Smooth muscle cell (in vitro differentiated cells): ENCODE measurements at regions not wholly inside any gene's neighbourhood (a gene's known extent, or its start where the extent isn't known, plus 50 kb on each side); places are given as distances from the start of the nearest gene placed in this dataset.

ENCODE experiments used
- DNase-seq: peaks from one replicate; lab custom pipeline; 2025; ENCODE audit not compliant: unreplicated experiment; lab: John Stamatoyannopoulos, UW
- H2AFZ ChIP-seq: fragments of 200-600 bp; sonication (generic); 2 replicates; pipeline ENCODE4 v1.6.0; 2016; ENCODE audit warnings: antibody characterized with exemption, low read depth, mild to moderate bottlenecking
- H3F3A ChIP-seq: fragments of 200-600 bp; sonication (generic); 2 replicates; pipeline ENCODE4 v1.6.0; 2017; ENCODE audit warnings: antibody characterized with exemption, low read depth
- H3K27ac ChIP-seq: fragments of 200-600 bp; sonication (generic); 2 replicates; pipeline ENCODE4 v1.5.1; 2016; ENCODE audit warnings: low read depth, mild to moderate bottlenecking
- H3K27me3 ChIP-seq: fragments of 200-600 bp; sonication (generic); 2 replicates; pipeline ENCODE4 v1.6.1; 2016; ENCODE audit warnings: low read depth, mild to moderate bottlenecking
- H3K36me3 ChIP-seq: fragments of 200-600 bp; sonication (generic); 2 replicates; pipeline ENCODE4 v1.5.1; 2016; ENCODE audit warnings: low read depth
- H3K4me1 ChIP-seq: fragments of 200-600 bp; sonication (generic); 2 replicates; pipeline ENCODE4 v1.5.1; 2016; ENCODE audit warnings: low read depth
- H3K4me2 ChIP-seq: fragments of 200-600 bp; sonication (generic); 2 replicates; pipeline ENCODE4 v1.6.0; 2016; ENCODE audit warnings: mild to moderate bottlenecking
- H3K4me3 ChIP-seq: fragments of 200-600 bp; sonication (generic); 2 replicates; pipeline ENCODE4 v1.5.1; 2016; ENCODE audit warnings: mild to moderate bottlenecking
- H3K79me2 ChIP-seq: fragments of 200-600 bp; sonication (generic); 2 replicates; pipeline ENCODE4 v1.6.0; 2016; ENCODE audit warnings: low read depth, mild to moderate bottlenecking
- H3K9ac ChIP-seq: fragments of 200-600 bp; sonication (generic); 2 replicates; pipeline ENCODE4 v1.6.0; 2016; ENCODE audit warnings: low read depth
- H3K9me3 ChIP-seq: fragments of 200-600 bp; sonication (generic); replicated peaks from 2 replicates; pipeline ENCODE4 v1.5.1; 2016; ENCODE audit warnings: low read depth
- H4K20me1 ChIP-seq: fragments of 200-600 bp; sonication (generic); 2 replicates; pipeline ENCODE4 v1.6.0; 2016; ENCODE audit warnings: low read depth
- CTCF ChIP-seq: fragments of 200-600 bp; sonication (generic); IDR thresholded peaks from 2 replicates; pipeline ENCODE4 v1.5.1; 2017; ENCODE audit warnings: borderline replicate concordance, mild to moderate bottlenecking, antibody characterized with exemption; ENCODE audit not compliant: insufficient read depth, poor library complexity, severe bottlenecking
- WGBS: methylation state at CpG from one replicate; pipeline ENCODE4 v1.1.7; 2016; ENCODE audit warnings: low lambda C conversion rate; 5-methylcytosine and 5-hydroxymethylcytosine counted together

GRCh38 chr3:46091741-46092701, 64.7 kb upstream of the XCR1 start:
- WGBS, result 76% methylated on average over 4 of the region's 4 CpGs
- Histone ChIP-seq H3K9ac (no peak overlapping the region), H3K27me3 (no peaks in the 10 kb centered on the region), H3F3A (no peaks in the 10 kb centered on the region), H3K27ac (no peak overlapping the region), H3K4me1 (no peaks in the 10 kb centered on the region), H3K4me2 (no peak overlapping the region), H3K79me2 (no peaks in the 10 kb centered on the region), H3K36me3 (no peaks in the 10 kb centered on the region), H4K20me1 (no peaks in the 10 kb centered on the region), H2AFZ (no peak overlapping the region), H3K9me3 (no peaks in the 10 kb centered on the region), H3K4me3 (no peak overlapping the region)
- no peak for TF ChIP-seq CTCF
- DNase-seq, result no peak

- DNase-seq, result no peak
- 85% methylated on average over 3 of the region's 3 CpGs for WGBS
- H3K4me3 ChIP-seq, result no peak overlapping the region
- H3K4me1 ChIP-seq, result no peaks in the 10 kb centered on the region
- no peak for TF ChIP-seq CTCF
- no peaks in the 10 kb centered on the region for H3K79me2 ChIP-seq
- no peak overlapping the region for H3K9ac ChIP-seq
- H3K27me3 ChIP-seq, result no peaks in the 10 kb centered on the region
- no peak overlapping the region for H3K4me2 ChIP-seq
- H3K9me3 ChIP-seq, result no peaks in the 10 kb centered on the region
- no peaks in the 10 kb centered on the region for H3K36me3 ChIP-seq
- no peaks in the 10 kb centered on the region for H3F3A ChIP-seq
- no peak overlapping the region for H2AFZ ChIP-seq
- H4K20me1 ChIP-seq, result no peaks in the 10 kb centered on the region
- H3K27ac ChIP-seq, result no peak overlapping the region
These were observed 63.8 kb upstream of the XCR1 start for GRCh38 chr3:46091046-46091445.

GRCh38 chr3:46090161-46090591, 62.9 kb upstream of the XCR1 start:
- Histone ChIP-seq H3K4me1 (no peaks in the 10 kb centered on the region), H3K9me3 (no peaks in the 10 kb centered on the region), H3K27ac (peak overlapping the region; percentile 77), H4K20me1 (no peaks in the 10 kb centered on the region), H3K9ac (peak overlapping the region; percentile 19), H3K4me3 (no peak overlapping the region), H3K4me2 (peak overlapping the region; percentile 20), H3K36me3 (no peaks in the 10 kb centered on the region), H3F3A (no peaks in the 10 kb centered on the region), H3K79me2 (no peaks in the 10 kb centered on the region), H3K27me3 (no peaks in the 10 kb centered on the region), H2AFZ (no peak overlapping the region)
- no peak for TF ChIP-seq CTCF
- no peak for DNase-seq
- WGBS, result 68% methylated on average over 4 of the region's 4 CpGs
